HG02678 (cell line): ENCODE measurements at regions not wholly inside any gene's neighbourhood (a gene's known extent, or its start where the extent isn't known, plus 50 kb on each side); places are given as distances from the start of the nearest gene placed in this dataset.

ENCODE experiments used
- ATAC-seq: cut with Tn5 transposase; IDR thresholded peaks from one replicate; pipeline ENCODE4 v1.9.1; 2021; ENCODE audit warnings: mild to moderate bottlenecking, moderate library complexity; ENCODE audit not compliant: unreplicated experiment

- no peak for ATAC-seq
These were observed 242.1 kb downstream of the DLL1 start for GRCh38 chr6:170048615-170049256.

- ATAC-seq: no peak
These were observed 243.1 kb downstream of the DLL1 start for GRCh38 chr6:170047823-170048222.

DNA sequence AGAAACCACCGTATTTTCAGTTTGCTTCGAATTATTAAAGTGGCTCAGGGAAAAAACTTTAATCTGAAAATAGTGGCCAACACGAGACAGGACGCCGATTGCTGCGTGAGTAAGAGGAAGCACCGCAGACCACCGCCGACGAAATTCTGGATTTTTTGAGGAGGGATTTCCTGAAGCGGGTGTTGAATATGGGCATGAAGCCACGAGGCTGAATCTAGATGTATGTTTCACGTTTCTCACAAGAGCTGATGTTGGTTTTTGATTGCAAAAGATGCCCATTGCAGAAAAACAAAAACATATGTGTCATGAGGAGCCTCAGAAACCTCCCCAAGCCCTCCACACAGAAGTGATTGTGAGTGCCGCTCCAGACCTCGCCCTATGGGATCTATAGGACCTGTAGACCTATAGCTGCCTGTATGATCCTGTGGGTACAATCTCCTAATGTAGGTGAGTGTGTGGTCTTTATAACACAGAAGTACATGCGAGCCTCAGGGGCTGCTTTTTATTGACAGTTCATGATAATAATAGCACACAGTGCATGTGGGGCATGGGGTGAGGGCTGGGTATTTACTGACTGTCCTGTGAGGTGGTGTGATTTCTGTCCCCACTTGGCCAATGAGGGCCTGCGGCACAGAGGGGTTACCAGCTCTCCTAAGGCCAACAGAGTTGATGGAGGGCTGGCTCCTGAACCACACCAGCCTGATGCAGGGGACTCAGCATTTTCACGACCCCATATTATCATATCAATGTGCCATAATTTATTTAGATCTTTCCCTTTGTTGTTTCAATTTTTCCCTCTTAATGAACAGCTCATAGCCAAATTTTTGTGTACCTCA, 243.9 kb downstream of the DLL1 start:
- no peak for ATAC-seq

DNA sequence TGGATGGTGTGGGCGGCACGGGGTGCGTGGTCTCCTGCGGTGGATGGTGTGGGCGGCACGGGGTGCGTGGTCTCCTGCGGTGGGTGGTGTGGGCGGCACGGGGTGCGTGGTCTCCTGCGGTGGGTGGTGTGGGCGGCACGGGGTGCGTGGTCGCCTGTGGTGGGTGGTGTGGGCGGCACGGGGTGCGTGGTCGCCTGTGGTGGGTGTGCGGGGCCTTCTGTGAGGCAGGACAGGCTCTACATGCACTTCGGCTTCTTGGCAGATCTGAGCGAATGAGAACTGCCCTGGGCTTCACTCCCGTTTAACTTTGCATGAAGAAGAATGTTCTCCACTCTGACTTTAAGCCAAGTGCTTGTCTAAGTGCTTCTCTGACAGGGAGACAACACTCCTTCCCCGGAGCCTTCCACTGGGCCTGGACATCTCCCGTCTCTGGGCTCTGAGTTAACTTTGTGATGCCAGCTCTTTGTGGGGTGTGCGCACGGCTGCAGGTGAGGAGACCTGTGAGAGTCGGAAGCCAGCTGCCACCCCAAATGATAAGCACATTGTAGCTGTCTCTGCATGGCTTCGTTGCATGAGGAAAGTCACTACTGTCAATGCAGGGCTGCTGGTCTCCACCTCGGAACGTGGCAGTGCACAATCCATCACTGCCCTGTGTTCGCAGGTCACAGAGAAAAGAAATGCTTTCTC, 244.8 kb downstream of the DLL1 start:
- no peak for ATAC-seq

DNA sequence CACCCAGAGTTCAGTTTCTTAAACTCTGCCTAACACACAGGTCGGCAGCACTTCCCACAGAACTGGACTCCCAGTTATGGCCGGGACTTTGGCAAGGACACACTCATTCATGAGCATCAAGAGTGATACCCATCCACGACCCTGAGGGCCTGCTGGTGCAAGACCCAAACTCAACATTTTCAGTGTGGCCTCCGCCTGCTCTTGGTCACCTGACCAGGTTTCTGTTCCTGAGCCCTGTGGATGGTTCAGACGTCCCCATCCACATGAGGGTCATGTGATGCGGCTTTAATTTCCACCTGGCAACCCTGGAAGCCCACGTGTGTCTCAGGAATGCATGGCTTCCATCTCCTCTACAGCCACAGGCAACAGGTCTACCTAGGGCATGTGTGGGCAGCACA, 245.3 kb downstream of the DLL1 start:
- ATAC-seq: no peak

GRCh38 chr6:170044836-170045562, 245.9 kb downstream of the DLL1 start:
- no peak for ATAC-seq

GRCh38 chr6:170043881-170044790, 246.7 kb downstream of the DLL1 start:
- ATAC-seq: no peak

- ATAC-seq: no peak
These were observed 247.6 kb downstream of the DLL1 start for GRCh38 chr6:170043150-170043819.

DNA sequence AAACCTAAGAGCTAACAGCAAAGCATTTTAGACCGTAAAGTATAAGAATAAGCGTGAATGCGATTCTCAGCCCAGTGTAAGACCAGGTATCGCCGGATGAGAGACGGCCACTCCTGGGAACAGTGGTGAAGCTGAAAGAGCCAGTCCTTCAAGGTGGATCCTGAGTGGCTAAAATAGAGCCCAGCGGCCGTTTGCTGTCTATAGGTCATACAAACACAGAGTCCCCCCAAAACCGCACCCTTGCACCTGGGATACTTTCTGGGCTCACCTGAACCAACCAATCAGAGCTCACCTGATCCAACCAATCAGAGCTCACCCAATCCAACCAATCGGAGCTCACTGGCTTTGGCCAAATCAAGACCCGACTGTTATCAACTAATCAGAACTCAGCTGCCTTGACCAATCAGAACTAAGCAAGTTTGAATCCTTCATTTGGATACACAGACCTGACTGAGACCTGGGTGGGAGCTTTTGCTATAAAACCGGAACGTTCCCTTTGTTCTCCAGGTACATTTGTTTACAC, 248.2 kb downstream of the DLL1 start:
- no peak for ATAC-seq

DNA sequence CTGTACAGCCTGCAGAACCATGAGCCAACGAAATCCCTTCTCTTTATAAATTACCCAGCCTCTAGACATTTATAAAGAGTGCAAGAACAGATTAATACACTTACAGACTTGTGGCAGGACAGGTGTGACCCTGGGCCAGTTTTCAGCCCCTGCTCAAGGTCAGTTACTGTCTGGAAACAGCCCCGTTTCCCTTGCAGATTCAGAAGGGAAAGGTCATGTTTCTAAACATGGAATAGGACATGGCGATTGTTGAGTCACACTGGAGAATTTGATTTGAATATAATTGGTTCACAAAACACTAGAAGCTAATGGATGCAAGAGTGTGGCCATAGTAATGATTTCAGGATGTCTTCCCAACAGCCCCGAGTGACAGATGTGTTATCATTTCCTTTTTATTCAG, 248.8 kb downstream of the DLL1 start:
- no peak for ATAC-seq

- no peak for ATAC-seq
These were observed 249.4 kb downstream of the DLL1 start for GRCh38 chr6:170041526-170041925.

- ATAC-seq: no peak
These were observed 250.0 kb downstream of the DLL1 start for GRCh38 chr6:170040906-170041305.

GRCh38 chr6:170040115-170040500, 250.8 kb downstream of the DLL1 start:
- no peak for ATAC-seq

GRCh38 chr6:170039156-170040114, 251.4 kb downstream of the DLL1 start:
- ATAC-seq: no peak

GRCh38 chr6:170038708-170039107, 252.2 kb downstream of the DLL1 start:
- no peak for ATAC-seq

DNA sequence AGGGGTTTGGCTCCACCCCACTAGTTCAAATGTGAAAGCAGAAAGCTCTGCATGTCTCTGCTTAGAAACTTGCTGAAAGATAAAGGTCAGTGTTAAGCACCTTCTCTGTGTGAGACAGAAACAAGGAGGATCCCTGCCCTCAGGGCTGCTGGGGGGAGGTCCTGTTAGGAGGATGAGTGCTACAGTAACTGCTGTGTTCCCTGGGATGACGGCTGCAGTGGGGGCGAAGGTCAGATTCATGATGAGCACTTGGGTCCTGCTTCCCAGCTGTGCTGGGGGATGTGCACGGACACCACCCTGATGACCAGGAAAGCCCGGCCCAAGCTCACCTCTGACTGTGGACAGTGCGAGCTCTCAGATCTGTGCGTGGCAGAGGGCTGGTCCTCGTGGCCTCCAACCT, 252.6 kb downstream of the DLL1 start:
- ATAC-seq: no peak

DNA sequence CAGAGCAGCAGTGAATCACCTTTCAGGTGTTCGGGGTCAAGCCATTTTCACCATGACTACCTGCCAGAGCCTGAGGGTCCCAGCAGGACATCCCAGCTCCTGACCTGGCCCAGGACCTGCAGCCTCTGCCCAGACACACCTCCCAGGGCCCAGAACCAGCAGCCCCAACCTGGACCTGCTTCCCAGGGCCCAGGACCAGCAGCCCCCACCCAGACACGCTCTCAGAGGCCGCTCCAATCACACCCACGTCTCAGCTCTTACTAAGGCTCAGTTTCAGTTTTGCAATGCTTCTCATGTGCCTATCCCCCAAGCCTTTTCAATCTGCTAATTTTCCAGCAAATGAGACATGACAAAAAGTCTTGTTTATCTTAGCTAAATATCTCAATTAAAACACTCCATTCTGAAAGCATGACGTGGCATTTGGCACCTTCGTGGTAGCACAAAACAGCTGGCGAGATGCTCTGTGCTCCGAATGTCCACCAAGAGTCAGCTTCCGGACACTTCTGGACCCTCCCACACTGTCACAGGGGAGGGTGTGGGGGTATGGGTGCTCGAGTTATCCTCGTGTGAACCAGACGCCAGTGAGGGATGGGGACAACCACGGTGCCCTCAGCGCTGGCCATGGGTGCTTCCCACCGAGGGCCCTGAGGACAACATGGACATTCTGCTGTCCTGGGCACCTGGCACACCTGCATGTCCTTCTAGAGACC, 253.2 kb downstream of the DLL1 start:
- no peak for ATAC-seq

DNA sequence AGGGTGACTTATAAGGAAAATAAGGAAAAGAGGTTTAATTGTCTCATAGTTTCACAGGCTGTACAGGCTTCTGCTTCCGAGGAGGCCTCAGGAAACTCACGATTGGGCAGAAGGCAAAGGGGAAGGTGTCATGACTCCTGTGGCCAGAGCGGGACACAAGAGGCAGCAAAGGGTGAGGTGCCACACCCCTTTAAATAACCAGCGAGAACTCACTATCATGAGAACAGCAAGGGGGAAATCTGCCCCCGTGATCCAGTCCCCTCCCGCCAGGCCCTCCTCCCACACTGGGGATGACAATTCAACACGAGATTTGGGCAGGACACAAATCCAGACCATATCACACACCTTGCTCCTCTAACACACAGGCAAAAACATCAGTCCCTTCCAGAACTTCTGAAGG, 254.0 kb downstream of the DLL1 start:
- no peak for ATAC-seq
